ENCODE measurements at regions not wholly inside any gene's neighbourhood (a gene's known extent, or its start where the extent isn't known, plus 50 kb on each side); places are given as distances from the start of the nearest gene placed in this dataset.
"Not testable (repeated sequence)": the region's sequence is repeated elsewhere in the genome, so short reads cannot be mapped to it uniquely, and the experiment has no call there.

DNA sequence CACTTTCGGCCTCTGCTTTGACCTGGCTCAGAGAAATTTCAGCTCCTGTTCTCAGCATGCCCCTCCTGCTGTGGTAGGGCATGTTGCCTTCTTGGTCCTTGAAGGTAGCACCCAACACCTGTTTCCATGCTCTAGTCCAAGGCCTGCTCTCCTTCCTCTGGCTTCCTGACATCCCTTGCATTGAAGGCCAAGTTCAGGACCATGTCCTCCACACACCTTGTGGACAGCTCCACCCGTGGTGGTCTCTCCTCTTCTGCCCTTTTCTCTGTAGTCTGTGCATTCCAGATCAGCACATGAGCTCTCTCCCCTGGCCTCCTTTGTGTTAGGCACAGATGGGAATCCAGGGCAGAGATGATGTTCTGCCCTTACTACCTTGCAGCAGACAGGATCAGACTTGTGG is 225.3 kb downstream of the ADAMTS15 start:
- no peak overlapping the region for H3K4me3 ChIP-seq (replicated peaks; ENCODE audit: low read depth, low read length)
- TF ChIP-seq, protein P1, sequence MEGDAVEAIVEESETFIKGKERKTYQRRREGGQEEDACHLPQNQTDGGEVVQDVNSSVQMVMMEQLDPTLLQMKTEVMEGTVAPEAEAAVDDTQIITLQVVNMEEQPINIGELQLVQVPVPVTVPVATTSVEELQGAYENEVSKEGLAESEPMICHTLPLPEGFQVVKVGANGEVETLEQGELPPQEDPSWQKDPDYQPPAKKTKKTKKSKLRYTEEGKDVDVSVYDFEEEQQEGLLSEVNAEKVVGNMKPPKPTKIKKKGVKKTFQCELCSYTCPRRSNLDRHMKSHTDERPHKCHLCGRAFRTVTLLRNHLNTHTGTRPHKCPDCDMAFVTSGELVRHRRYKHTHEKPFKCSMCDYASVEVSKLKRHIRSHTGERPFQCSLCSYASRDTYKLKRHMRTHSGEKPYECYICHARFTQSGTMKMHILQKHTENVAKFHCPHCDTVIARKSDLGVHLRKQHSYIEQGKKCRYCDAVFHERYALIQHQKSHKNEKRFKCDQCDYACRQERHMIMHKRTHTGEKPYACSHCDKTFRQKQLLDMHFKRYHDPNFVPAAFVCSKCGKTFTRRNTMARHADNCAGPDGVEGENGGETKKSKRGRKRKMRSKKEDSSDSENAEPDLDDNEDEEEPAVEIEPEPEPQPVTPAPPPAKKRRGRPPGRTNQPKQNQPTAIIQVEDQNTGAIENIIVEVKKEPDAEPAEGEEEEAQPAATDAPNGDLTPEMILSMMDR (IDR thresholded peaks at IDR 0.05; ENCODE audit: low read length, missing control alignments) = no peak
- no peak for DNase-seq (ENCODE audit: low read depth)

DNA sequence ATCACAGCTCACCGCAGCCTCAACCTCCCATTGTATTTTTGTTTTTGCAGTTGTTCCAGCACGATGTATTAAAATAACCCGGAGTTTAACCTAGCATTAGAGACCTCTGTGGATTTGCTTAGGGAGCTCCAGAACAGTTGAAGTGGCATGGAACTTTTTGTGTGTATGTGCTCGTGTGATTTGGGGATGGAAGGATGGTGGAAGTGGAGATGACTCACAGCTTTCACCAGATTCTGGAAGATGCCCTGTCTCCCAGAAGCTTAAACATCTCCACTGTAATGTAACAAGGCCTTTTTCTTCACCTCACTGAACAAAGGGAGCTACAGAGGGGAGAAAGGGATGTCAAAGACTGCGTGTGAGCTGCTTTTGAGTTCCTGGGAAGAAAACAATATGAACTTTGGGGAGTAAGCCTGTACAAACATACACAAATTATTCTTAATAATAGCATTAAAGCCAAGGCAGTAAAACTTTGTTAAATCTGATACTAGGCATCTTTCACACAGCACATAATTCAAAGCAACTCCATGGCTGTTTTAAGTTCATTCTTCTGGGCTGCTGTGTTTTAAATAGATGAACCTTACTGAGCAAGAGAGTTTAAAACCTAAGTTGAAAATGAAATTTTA is 226.4 kb downstream of the ADAMTS15 start:
- peak; percentile 36 for DNase-seq (ENCODE audit: low read depth)
- H3K4me3 ChIP-seq (replicated peaks; ENCODE audit: low read depth, low read length) = no peak overlapping the region
- TF ChIP-seq, protein P1 (IDR thresholded peaks at IDR 0.05; ENCODE audit: low read length, missing control alignments) = no peak

DNA sequence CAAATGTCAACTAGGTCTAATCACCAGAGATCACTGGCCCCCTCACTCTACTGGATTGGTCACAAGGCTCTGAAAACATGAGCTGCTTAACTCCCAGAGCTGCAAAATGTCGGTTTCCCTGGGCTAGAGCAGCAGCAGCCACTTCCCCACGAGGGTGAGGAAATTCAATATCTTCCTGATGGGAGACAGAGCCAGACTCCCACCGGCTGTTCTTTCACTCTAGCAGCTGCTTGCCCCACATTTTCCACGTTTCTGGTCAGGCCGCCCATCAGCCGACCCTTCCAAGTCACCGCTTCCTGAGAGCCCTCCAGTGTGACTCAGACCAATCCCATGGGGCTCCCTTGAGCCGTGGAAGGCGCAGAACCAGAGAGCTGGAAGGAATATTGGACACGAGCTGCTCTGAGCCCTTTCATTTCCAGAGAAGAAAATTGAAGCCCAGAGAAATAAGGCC is 227.0 kb downstream of the ADAMTS15 start:
- H3K4me3 ChIP-seq (replicated peaks; ENCODE audit: low read depth, low read length) = no peak overlapping the region
- TF ChIP-seq, protein P1 (IDR thresholded peaks at IDR 0.05; ENCODE audit: low read length, missing control alignments) = no peak
- peak; percentile 87 for DNase-seq (ENCODE audit: low read depth)

DNA sequence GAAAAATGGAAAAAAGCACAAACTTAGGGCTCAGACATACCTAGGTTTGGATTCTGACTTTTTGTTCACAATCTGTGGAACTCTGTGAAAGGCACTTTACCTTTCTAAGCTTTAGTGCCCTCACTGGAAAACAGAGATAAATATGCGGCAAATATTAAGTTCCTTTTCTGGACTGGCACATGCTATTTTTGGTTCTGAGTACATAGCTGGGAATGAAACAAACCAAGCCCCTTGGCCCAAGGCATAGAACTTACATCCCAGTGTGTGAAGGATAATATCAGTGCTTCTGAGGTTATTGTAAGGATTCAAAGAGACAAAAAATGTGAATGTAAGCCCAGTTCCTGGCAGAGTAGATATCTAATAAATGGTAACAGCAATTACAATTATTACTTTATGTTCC is 227.5 kb downstream of the ADAMTS15 start:
- no peak overlapping the region for H3K4me3 ChIP-seq (replicated peaks; ENCODE audit: low read depth, low read length)
- DNase-seq (ENCODE audit: low read depth) = peak; percentile 26
- TF ChIP-seq, protein P1 (IDR thresholded peaks at IDR 0.05; ENCODE audit: low read length, missing control alignments) = no peak

DNA sequence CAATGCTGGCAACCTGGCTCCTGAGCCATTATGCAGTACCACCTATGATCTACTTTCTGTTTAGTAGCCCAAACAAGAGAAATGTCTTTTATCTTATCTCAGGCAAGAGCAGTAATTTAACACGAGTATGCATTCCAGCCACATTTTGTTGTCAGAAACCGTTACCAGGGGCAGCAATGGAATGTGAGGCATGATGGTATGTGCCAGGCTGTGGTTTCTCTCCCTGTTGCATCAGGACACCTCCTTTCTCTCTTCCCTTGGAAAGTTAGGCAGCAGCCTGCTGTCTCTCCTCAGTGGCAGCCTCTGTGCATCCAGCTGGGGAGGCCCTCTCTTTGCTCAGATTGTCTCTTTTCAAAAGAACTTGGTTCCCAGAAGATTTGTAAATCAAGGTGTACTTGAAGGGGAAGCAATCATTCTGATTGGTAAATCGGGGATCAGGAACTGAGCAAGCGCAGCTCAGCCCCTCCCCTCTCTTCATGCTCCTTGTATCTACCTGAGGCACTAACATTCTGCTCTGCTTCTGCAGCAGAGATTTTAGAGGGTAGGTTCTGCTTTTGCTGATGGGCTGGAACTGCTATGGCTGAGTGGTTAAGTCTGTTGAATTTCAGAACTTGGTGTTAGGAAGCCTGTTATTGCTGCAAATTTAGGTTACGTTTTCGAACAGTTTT is 229.2 kb downstream of the ADAMTS15 start:
- TF ChIP-seq, protein P1 (IDR thresholded peaks at IDR 0.05; ENCODE audit: low read length, missing control alignments) = no peak
- peak; percentile 93 for DNase-seq (ENCODE audit: low read depth)
- H3K4me3 ChIP-seq (replicated peaks; ENCODE audit: low read depth, low read length) = no peak overlapping the region

DNA sequence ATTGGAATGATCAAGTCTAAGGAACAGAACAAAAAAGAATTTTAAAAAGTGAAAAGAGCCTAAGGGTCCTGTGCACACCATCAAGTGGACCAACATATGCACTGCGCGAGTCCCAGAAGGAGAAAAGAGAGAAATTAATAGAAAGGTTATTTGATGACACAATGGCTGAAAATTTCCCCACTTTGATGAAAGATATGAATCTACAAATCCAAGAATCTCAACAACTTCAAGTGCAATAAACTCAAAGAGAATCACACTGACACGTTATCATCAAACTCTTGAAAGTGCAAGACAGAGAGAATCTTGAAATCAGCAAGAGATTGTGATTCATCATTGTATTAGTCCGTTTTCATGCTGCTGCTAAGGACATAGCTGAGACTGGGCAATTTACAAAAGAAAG is 230.8 kb downstream of the ADAMTS15 start:
- DNase-seq (ENCODE audit: low read depth) = no peak
- H3K4me3 ChIP-seq (replicated peaks; ENCODE audit: low read depth, low read length) = no peak overlapping the region
- TF ChIP-seq, protein P1 (IDR thresholded peaks at IDR 0.05; ENCODE audit: low read length, missing control alignments) = no peak

DNA sequence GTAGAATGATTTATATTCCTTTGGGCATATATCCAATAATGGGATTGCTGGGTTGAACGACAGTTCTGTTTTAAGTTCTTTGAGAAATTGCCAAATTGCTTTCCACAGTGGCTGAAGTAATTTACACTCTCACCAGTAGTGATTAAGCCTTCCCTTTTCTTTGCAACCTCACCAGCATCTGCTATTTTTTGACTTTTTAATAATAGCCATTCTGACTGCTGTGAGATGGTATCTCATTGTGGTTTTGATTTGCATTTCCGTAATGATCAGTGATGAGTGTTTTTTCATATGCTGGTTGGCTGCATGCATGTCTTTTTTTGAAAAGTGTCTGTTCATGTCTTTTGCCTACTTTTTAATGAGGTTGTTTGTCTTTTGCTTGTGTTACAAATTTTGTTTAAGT is 233.8 kb downstream of the SNX19 start:
- not testable (repeated sequence) for DNase-seq (ENCODE audit: low read depth)

More for the DNA sequence above, 233.8 kb downstream of the SNX19 start:
- not testable (repeated sequence) for H3K4me3 ChIP-seq (replicated peaks; ENCODE audit: low read depth, low read length)

Data from fibroblast of pulmonary artery (primary cell).